Prostate gland (tissue), 2 donors: ENCODE measurements at regions not wholly inside any gene's neighbourhood (a gene's known extent, or its start where the extent isn't known, plus 50 kb on each side); places are given as distances from the start of the nearest gene placed in this dataset.

Source experiments
- DNase-seq: peaks from one replicate; pipeline ENCODE4 v3.0.0-alpha.2; 2019; ENCODE audit warnings: low spot score
- H3K27ac ChIP-seq, 2 donors: fragments of 200-600 bp; sonication (generic); 2 replicates each; pipeline ENCODE4 v1.5.1; 2017 to 2019
- H3K27me3 ChIP-seq: fragments of 200-600 bp; sonication (generic); replicated peaks from 2 replicates; pipeline ENCODE4 v1.5.1; 2019; ENCODE audit not compliant: insufficient read depth
- H3K36me3 ChIP-seq, 2 donors: fragments of 200-600 bp; sonication (generic); 1 replicate in 1 of 2; 2 replicates in 1 of 2; pipeline versions ENCODE4 v1.5.1 to v1.8.1; 2017 to 2019
- H3K4me1 ChIP-seq: fragments of 200-600 bp; sonication (generic); replicated peaks from 2 replicates; pipeline ENCODE4 v1.5.1; 2019
- H3K4me3 ChIP-seq, 2 donors: fragments of 200-600 bp; sonication (generic); 2 replicates each; pipeline ENCODE4 v1.5.1; 2017 to 2019
- H3K9me3 ChIP-seq: fragments of 200-600 bp; sonication (generic); 2 replicates; pipeline ENCODE4 v1.5.1; 2017
- CTCF ChIP-seq, 4 experiments: fragments of 200-600 bp in 2 of 4; fragments of 450-650 bp in 2 of 4; sonication (generic) in 2 of 4; IDR thresholded peaks; 1 replicate in 3 of 4; 2 replicates in 1 of 4; pipeline ENCODE4 v1.5.1; 2016 to 2019; ENCODE audit warnings: antibody characterized with exemption in 4 of 4, mild to moderate bottlenecking in 2 of 4, moderate library complexity in 2 of 4
- POLR2A ChIP-seq: fragments of 450-650 bp; IDR thresholded peaks from one replicate; pipeline ENCODE4 v1.6.1; 2016; ENCODE audit warnings: antibody characterized with exemption, mild to moderate bottlenecking
- POLR2AphosphoS5 ChIP-seq: sonication (generic); formaldehyde crosslinking; IDR thresholded peaks from one replicate; pipeline ENCODE4 v1.6.1; 2017; ENCODE audit warnings: antibody characterized with exemption
- WGBS: methylation state at CpG from one replicate; pipeline ENCODE4 v1.1.5; 2018; 5-methylcytosine and 5-hydroxymethylcytosine counted together
- intact Hi-C: fragments of 100-400 bp; cut with DNase I; formaldehyde crosslinking; loops from one replicate; pipeline ENCODE4 v1.14.2; 2022

- intact Hi-C loops, result no loop called here
- WGBS, result 79% methylated on average over 1 of the region's 1 CpG
- Histone ChIP-seq H3K9me3 (no peaks in the 10 kb centered on the region), H3K4me3 (no peak overlapping the region), H3K4me1 (no peaks in the 10 kb centered on the region), H3K27me3 (no peaks in the 10 kb centered on the region), H3K36me3 (no peaks in the 10 kb centered on the region), H3K27ac (no peak overlapping the region)
- no peak for DNase-seq
- TF ChIP-seq POLR2A (no peak), CTCF (IDR thresholded peaks at IDR 0.05) (no peak), POLR2AphosphoS5 (no peak)
Measured at GRCh38 chr22:22037740-22038139, 55.2 kb upstream of the TOP3B start.

- TF ChIP-seq POLR2A, result no peak
- no peak for TF ChIP-seq POLR2AphosphoS5
- no peak for TF ChIP-seq CTCF (IDR thresholded peaks at IDR 0.05)
Measured at GRCh38 chr22:22037229-22037628, 54.6 kb upstream of the TOP3B start.

GRCh38 chr22:22036588-22036987, 54.0 kb upstream of the TOP3B start:
- Histone ChIP-seq H3K27me3 (no peaks in the 10 kb centered on the region), H3K27ac (no peak overlapping the region), H3K9me3 (no peaks in the 10 kb centered on the region), H3K36me3 (no peaks in the 10 kb centered on the region), H3K4me3 (no peak overlapping the region), H3K4me1 (no peaks in the 10 kb centered on the region)
- intact Hi-C loops, result no loop called here
- TF ChIP-seq POLR2A (no peak), CTCF (IDR thresholded peaks at IDR 0.05) (no peak), POLR2AphosphoS5 (no peak)
- DNase-seq, result no peak
- 100% methylated on average over 3 of the region's 3 CpGs for WGBS

More at GRCh38 chr22:22037229-22037628, 54.6 kb upstream of the TOP3B start:
- intact Hi-C loops, result no loop called here
- H3K27me3 ChIP-seq, result no peaks in the 10 kb centered on the region
- DNase-seq, result no peak
- H3K9me3 ChIP-seq, result no peaks in the 10 kb centered on the region
- H3K4me3 ChIP-seq, result no peak overlapping the region
- no peak overlapping the region for H3K27ac ChIP-seq
- no peaks in the 10 kb centered on the region for H3K4me1 ChIP-seq
- no peaks in the 10 kb centered on the region for H3K36me3 ChIP-seq

- Histone ChIP-seq H3K4me1 (no peaks in the 10 kb centered on the region), H3K27me3 (no peaks in the 10 kb centered on the region), H3K4me3 (no peak overlapping the region), H3K27ac (no peak overlapping the region), H3K36me3 (no peaks in the 10 kb centered on the region), H3K9me3 (no peaks in the 10 kb centered on the region)
- no peak for DNase-seq
- intact Hi-C loops, result no loop called here
- TF ChIP-seq POLR2AphosphoS5 (no peak), CTCF (IDR thresholded peaks at IDR 0.05) (no peak), POLR2A (no peak)
- 79% methylated on average over 4 of the region's 4 CpGs for WGBS
Measured at GRCh38 chr22:22035771-22036314, 53.3 kb upstream of the TOP3B start.

- DNase-seq, result no peak
- H3K36me3 ChIP-seq, result no peaks in the 10 kb centered on the region
- TF ChIP-seq POLR2A, result no peak
- no peak for TF ChIP-seq POLR2AphosphoS5
- TF ChIP-seq CTCF (IDR thresholded peaks at IDR 0.05), result no peak
- H3K9me3 ChIP-seq, result no peaks in the 10 kb centered on the region
- no peaks in the 10 kb centered on the region for H3K27me3 ChIP-seq
- no peaks in the 10 kb centered on the region for H3K4me1 ChIP-seq
- H3K4me3 ChIP-seq, result no peak overlapping the region
- intact Hi-C loops, result no loop called here
- H3K27ac ChIP-seq, result no peak overlapping the region
Measured at GRCh38 chr22:22035203-22035602, 52.6 kb upstream of the TOP3B start.
